NCI-H82 (cell line): ENCODE measurements at regions not wholly inside any gene's neighbourhood (a gene's known extent, or its start where the extent isn't known, plus 50 kb on each side); places are given as distances from the start of the nearest gene placed in this dataset.

Source experiments
- DNase-seq: peaks from one replicate; lab custom pipeline; 2025; lab: John Stamatoyannopoulos, UW

DNA sequence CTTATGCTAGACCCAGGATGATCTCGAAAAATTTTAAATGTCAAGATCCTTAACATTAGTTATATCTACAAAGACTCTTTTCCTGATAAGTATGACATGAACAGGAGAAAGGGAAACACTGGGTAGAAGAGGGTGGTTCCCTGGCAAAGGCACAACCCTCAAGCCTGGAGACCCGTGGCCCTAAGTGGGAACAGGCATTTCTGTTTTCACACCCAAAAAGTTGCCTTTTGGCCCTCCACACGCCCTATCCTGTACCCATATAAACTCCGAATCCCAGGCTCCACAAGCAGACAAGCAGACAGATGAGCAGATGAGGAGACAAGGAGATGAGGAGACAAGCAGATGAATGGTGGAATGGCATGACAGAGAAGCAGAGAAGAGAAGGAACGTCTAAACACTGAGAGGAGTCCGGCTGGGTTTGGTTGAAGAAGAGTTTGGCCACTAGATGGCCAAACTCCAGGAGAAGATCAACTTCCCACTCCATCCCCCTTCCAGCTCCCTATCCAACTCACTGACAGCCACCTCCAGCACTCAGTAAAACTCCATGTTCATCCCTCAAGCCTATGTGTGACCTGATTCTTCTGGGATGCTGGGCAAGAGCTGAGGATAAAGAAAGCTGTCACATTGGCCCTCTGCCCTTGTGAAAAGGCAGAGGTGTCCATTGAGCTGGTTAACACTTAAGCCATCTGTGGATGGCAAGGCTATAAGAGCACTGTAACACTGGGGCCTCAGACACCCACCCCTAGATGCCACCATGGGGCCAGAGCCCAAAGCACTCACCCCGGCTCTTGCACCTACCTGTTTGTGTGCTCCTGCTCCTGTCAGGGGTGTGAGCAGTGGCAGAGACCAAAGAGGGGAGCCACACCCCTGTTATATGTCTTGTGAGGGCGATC is 139.6 kb upstream of the FAM20A start:
- DNase-seq, result peak; percentile 21

DNA sequence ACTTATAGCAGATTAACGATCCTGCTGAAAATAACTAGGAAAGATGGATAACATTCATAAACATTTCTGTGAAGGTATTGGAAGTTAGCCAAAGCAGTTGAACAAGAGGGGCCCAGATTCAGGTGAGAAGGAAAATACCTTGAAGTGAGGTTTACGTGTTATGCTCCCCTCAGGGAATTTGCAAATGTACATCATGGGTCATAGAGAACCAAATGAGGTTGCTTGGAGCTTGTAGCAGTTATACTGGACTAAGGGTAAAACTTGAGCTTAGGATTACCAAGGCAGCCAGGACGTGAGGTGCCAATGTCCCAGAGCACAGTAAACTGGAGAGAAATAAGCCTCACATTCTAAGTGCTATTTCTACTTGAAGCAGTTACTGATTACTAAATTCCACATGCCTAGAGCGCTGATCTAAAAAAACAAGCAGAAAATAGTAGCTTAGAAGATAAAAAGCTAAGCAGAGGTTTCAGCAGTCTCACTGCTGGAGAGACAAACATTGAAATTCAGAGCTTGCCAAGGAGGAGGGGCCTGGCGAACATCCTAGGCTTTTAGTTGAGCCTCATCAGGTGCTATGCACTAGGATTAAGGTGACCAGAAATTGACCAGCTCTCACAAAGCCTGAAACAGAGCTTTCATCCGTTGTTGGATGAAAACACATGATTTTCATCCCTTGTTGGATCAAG is 136.7 kb upstream of the FAM20A start:
- no peak for DNase-seq

DNA sequence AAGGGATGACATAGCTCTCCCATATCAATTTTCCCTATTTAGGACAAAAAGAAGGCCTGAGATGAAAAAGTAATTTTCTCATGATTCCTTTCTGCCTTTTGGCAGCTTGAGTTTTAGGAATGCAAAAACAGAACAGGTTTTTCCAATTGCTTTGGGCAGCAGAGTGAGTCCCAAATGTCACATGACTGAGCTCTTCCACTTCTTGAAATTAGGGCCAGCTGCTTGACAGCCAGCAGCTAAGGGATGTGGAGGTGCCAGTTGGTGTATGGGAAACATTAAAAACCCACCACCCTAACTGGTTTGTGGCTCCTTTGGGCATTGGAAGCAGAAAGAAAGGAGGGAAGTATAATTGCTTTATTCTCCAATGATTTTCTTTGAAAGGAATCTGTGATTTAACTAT is 133.8 kb upstream of the FAM20A start:
- no peak for DNase-seq

DNA sequence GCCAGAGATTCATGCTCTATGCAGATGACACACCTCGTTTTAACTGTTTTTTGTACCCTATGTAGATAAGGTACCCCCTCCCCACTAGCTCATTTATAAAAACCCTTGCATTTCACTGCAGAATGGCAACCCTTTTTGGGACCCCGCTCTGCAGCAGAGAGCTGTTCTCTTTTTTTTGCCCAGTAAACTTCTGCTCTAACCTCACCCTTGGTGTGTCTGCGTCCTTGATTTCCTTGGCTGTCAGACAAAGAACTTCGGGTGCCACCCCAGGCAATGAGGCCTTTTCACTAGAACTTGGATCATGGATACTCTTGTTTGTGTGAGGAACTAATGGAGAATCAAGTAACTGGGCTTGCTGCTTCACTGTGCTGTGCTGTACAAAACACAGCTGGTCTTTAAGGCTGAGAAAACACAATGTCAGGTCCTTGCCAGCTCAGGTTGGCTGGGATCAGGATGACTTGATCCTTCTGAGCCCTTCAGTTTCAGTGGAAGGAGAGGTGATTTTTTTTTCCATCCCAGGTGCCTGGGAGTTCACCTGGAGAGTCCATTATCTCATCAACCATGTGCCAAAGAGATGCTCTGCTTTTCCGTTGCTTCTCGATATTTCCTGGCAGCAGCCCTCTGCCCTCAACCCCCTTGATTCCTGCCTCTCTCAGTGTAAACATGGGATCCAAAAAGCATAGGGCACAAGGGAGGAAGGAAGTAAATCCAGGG is 133.2 kb upstream of the FAM20A start:
- DNase-seq, result no peak

DNA sequence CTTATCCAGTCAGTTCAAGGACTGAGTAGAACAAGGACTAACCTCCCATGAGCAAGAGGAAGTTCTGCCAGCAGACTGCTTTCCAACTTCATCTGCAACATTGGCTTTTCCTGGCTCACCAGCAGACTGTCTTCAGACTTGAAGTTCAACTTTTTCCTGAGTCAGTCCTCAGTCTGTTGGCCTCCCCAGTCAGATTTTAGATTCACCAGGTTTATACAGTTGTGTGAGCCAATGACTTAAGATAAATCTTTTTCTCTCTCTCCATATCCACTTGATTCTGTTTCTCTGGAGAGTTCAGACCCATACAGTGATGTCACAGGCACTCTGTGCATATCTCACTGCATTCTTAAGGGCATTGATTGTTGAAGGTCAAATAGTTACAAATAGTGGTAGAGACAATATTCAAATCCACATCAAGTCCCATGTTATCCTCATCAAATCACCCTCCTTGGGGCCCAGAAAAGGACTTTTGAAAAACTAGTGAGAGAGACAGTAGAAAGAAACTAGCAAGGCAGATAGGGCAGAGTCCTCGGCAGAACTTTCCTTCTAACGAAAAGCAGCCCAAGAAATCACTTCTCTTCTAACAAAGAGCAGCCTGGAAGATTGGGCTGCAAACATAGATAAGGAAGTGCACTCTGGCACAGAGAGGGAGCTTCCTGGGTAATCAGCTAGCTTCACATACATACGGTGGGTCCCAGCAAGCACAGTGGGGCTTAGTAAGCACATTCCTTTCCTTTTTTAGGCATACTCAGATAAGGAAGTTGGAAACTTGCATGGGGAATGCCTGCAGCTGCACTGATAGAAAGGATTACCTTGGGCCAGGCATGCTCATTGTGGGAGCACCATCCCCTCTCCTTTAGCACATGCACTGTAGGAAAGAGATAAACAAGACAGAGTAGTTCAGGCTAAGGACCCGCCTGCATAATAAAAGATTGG is 132.3 kb upstream of the FAM20A start:
- DNase-seq, result no peak

DNA sequence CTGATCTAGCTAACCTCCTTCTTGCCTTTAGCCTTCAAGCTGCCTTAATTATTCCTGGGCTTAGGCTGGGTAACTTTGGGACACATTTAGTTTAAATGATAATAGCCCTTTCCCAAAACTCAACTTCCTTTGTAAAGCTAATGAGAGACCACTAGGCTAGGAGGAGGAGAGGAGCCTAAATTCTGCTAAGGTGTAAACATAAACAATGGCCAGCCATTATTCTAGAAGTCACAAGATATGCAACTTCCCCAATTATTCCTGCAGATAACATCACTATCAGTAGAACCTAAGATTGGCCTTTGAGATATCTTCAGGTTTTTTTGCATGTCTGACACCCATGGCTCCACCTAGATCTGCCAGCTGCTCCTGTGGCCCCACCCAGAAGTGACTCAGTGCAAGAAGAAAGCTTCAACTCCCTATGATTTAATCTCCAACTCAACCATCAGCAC is 131.2 kb upstream of the FAM20A start:
- DNase-seq, result no peak

DNA sequence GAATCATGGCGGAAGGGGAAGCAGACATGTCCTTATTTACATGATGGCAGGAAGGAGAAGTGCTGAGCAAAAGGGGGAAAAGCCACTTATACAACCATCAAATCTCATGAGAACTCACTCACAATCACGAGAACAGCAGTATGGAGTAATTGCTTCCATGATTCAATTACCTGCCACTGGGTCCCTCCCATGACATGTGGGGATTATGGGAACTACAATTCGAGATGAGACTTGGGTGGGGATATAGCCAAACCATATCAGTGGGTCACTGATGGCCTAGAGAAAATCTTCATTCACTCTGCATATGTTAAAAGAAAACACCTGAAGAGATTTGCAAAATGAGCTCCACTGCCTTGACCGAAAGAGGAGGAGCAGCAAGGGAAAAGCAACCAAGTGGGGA is 130.3 kb upstream of the FAM20A start:
- DNase-seq, result peak; percentile 4

DNA sequence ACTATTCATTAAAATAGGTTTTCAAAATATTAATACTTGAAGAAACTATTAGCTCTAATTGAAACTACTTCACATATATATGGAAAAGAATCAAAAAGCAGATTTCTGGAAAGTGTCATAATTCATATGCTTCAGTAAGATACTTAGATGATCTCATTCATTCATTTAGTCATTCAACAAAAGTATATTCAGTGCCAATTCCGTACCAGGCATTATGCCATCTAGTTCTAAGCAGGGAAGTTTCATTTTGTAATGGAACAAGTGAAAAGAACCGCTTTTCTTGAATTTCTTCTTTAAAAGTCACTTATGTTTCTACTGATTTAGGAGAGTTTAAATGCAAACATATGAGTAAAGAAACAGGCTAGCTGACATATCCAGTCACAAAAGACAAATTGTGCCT is 118.3 kb upstream of the FAM20A start:
- no peak for DNase-seq

DNA sequence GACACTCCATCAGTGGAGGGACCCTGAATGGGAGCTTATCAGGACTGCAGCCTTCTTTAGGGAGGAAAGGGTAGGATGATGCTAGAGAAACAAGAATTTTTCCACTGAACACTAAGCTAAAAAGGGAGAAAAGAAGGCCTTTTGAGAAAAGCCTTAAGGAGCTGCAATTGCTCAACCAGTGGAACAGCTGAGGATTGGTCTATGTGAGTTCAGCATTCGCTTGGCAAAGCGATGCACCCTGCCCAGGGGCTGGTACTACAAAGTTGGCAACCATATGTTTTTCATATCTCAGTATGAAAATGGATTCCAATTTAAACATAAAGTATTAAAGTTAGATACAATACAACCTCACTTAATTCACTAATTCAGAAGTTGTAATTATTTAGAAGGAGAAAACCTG is 117.8 kb upstream of the FAM20A start:
- DNase-seq, result no peak

DNA sequence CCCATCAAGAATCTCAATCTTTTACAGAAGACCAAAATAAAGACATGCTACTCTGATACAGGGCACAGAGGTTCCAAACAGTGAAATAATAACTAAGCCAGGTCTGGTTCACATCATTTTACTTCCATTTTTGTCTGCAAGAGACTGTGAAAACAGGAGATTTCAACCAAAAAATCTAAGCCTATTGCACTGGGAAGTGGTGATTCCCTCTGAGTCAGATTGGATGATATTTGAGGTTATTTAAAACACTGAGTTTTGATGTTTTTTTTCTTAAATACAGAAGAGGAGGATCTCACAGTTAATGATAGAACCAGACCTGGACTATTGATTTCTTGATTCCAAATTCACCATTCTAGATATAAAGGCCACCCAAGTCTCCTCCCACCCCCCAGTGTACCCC is 117.3 kb upstream of the FAM20A start:
- no peak for DNase-seq

DNA sequence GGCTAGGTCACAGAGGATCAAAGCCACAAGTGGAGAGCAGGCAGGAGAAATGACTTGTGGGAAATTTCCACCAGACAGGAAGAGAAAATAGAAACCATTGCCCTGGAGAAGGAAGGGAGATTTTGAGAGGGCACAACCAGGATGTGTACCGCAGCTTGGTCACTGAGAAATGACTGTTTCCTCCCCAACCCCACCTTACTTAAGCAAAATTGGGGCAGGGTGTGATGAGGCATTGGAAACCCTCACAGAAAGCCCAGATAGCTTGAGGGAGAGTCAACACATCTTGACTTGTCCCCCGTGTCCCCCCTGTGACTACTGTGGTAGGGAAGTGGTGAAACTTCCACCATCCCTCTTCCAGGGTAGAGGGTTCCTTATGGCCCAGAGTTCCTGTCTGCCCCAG is 113.5 kb upstream of the FAM20A start:
- no peak for DNase-seq

DNA sequence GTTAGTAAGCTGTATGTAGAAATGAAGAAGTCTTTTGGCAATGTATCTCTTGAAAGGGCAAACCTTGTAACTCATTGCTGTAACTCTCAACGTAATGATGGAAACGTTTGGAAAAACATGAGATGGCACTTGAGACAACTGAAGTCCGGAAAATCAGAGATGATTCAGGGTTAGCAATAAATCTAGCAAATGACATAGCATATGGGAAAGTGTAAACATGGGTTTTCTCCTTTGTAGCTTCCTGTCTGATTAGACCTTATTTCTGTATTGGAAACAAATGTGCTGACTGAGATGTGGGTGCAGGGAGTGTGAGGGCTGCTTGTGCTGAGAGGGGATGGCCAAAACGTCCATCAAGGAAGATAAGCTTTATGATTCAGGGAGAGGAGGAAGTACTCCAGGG is 110.7 kb upstream of the FAM20A start:
- DNase-seq, result no peak

DNA sequence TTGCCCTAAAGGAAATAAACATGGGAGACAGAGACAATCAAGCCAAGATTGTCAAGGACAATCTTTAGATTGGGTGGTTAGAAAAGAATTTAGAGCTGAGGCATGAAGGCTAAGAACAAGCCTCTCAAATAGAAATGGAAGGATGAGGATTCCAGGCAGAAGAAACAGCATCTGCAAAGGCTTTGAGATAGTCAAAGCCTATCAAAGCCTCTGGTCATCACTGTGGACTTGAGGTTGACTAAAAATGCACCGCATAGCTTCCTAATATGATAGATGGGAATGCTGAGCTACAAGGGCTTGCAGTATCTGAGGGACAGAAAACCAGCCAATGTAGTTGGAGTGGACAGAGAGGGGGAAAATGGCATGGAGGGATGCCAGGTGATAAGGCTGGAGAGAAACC is 109.8 kb upstream of the FAM20A start:
- DNase-seq, result no peak

DNA sequence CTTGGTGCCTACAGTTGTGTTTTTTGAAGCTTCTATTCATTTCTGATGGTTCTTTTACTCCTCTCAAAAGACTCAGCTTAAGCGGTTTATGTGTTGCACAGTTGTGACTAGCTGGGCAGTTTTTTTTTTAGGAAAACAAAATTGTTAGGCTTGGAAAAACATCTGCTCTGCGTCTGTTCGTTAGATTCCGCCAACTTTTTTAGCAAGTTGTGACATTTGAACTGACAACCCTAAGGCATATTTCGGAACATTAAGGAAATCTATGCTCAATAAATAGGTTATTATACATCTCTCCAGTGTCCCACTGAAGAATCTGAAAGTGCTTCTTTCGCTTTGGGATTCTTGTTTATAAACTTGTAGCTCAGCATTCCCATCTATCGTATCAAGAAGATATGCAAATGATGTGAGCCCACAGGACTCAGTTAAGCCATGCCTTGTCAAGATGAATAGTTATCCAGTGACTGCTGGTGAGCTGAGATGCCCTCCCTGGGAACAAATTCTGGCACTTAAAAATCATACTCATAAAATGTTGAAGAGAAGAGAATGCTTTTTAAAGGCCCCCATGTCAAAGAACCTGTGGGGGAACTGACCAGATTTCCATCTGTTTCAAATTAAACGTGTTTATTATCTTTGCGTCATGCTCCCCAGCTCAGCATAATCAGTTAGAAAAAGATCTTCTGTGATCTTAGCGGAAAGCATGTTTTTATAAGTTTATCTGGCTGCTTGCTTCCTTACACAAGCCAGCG is 109.0 kb upstream of the FAM20A start:
- no peak for DNase-seq

DNA sequence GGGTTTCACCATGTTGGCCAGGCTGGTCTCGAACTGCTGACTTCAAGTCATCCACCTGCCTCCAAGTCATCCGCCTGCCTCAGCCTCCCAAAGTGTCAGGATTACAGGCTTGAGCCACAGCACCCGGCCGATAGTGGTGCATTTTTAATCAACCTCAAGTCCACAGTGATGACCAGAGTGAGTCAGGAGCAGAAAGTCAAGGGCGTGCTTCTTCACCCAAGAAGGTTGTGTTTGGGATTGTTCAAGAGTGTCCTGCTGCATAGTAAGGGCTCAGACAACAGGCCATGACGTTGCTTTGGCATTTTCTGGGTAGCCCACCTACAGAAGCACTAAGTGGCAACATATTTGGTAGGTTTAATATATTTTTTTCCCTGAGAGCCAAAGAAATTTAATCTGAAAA is 108.3 kb upstream of the FAM20A start:
- DNase-seq, result no peak

DNA sequence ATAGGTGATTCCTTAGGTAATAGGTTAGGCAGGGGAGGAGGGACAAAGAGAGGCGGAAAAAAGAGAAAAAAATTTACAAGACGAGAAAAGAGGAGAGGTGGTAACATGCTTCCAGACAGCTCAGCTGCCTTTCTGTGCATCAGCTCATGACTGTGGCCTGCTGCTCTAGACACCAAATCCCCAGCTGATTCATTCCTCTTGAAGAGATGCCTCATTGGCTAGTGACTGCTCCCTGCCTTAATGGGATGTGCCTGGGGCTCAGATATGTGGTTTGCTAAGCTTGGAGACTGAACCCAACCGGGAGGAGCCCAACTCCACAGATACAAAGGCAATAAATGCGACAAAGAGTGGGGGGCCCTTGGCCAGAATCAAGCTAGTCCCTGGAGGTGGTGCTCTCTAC is 105.9 kb upstream of the FAM20A start:
- DNase-seq, result peak; percentile 21

DNA sequence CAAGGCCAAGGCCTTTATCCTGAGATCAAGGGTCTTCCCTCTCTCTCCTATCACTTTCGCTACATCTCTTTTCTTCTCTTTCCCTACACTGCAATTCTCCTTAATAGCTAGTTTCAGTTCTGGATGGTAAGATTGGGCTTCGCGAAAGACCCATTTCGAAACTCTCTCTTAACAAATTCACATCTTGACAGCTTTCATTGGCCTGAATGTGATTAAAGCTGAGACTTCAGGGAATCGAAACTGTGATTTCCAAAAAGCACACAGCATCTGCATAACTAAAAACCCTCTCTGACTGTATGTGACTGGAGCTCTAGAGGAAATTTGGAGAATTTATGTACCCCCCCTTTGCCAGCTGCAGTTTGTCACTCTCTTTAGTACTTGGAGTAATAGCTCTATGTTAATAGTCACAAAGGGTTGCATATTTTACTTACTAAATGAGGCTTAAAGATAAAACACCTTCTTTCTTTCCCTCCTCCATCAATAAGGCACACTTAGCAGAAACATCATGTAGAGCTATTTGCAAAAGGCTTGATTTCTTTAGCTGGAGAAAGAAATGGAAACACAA is 105.3 kb upstream of the FAM20A start:
- no peak for DNase-seq

DNA sequence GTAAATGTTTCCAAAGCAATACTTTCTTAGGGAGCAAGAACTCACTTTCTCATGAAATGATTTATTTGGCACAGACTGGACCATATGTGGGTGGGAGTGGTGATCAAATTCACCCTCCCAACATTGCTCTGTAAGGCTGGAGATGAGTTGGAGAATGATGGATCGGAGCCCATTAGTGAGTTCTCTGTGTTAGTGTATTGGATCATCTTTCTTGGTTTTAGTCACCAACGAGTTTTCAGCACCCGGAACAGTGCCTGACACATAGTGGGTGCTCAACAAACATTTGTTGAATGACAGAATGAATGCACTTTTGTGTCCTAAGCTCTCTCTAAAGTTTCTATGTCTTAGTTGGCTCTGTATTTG is 104.5 kb upstream of the FAM20A start:
- DNase-seq, result no peak

DNA sequence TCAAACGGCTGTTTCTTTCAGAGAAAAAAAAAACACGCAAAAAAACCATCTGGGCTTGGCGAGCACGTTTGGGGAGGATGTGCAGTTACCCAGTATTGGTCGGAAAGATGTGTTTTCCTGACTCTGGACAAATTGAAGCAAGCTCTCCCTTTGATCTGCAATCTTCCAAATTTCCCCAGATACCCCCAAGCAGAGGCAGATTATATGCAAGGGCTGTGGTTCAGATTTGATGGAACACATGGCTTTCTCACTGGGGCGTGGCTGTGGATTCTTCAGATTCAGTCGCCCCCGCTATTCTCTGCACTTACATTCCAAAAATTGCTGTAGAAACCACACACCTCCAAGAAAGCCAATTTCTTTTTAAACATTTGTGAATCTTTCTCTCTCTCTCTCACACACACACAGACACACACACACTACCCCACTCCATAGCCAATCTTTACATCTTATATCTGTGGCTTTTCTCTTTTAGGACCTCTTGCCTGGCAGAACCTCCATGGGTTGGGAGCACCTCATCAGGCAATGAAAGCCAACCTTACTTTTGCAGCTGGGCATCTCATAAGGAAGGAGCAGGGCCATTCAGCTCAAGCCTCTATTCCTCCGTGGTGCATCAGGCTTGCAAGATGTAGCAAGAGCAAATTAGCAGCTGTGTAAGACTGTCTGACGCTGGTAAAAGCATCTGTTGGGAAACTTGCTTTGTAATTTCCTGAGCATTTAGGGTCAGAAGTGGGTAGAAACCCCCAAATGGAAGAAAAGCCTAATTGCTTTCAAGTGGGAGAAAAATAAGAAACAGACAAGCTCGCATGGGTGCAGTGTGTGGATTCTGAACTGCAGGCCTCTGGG is 103.9 kb upstream of the FAM20A start:
- DNase-seq, result no peak

DNA sequence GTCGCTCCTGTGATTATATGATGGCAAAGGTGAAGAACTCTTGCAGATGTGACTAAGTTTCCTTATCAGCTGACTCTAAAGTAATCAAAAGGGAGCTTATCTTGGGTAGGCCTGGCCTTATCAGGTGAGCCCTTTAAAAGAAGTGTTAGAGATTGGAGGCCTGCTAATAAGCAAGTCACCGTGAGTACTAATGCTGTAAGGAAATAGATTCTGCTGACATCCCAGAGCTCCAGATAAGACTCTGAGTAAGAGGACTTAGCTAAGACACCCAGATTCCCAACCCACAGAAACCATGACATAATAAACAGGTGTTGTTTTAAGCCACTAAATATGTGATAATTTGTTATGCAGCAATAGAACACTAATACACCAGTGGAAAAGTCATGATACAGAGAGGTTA is 99.9 kb upstream of the FAM20A start:
- DNase-seq, result no peak
